B cell (primary cell): ENCODE measurements at regions not wholly inside any gene's neighbourhood (a gene's known extent, or its start where the extent isn't known, plus 50 kb on each side); places are given as distances from the start of the nearest gene placed in this dataset.

Experiments used
- ATAC-seq: fragments of 200-7000 bp; cut with Tn5 transposase; one replicate; pipeline ENCODE4 v1.10.0; 2021; ENCODE audit warnings: low read depth, mild to moderate bottlenecking, moderate number of reproducible peaks, moderate library complexity
- CTCF ChIA-PET: fragments of 350-600 bp; sonication (Branson Sonifier 250); formaldehyde crosslinking; loops from one replicate; lab custom pipeline; 2021; ENCODE audit warnings: antibody characterized with exemption, inconsistent platforms; lab: Charles Lee
- POLR2A ChIA-PET: fragments of 350-600 bp; sonication (Branson Sonifier 250); formaldehyde crosslinking; loops from one replicate; lab custom pipeline; 2021; ENCODE audit warnings: antibody characterized with exemption; lab: Charles Lee
- DNase-seq: peaks from one replicate; pipeline ENCODE4 v3.0.0; 2013
- H2AFZ ChIP-seq: 2 replicates; pipeline ENCODE4 v1.6.1; 2012; ENCODE audit warnings: mild to moderate bottlenecking, low read depth, low read length; ENCODE audit not compliant: insufficient read depth, poor library complexity, severe bottlenecking
- H3K27ac ChIP-seq, 2 donors: 1 replicate in 1 of 2; 2 replicates in 1 of 2; pipeline ENCODE4 v1.5.1; 2012 to 2013; ENCODE audit warnings: low read length in 2 of 2, mild to moderate bottlenecking in 2 of 2, moderate library complexity in 1 of 2
- H3K27me3 ChIP-seq, 4 experiments: fragments of 200-600 bp in 1 of 4; sonication (generic) in 1 of 4; replicated peaks in 1 of 4; 1 replicate in 2 of 4; 2 replicates in 2 of 4; pipeline versions ENCODE4 v1.6.1 to v1.7.0; 2013 to 2016; ENCODE audit warnings: low read length in 3 of 4, mild to moderate bottlenecking in 2 of 4, mixed read lengths in 1 of 4, moderate library complexity in 1 of 4; ENCODE audit not compliant: insufficient read depth in 4 of 4, control insufficient read depth in 3 of 4; ENCODE audit errors: control extremely low read depth in 1 of 4
- H3K36me3 ChIP-seq, 2 experiments: replicated peaks in 1 of 2; 1 replicate in 1 of 2; 2 replicates in 1 of 2; pipeline versions ENCODE4 v1.6.1 to v1.7.1; 2013; ENCODE audit warnings: low read length in 1 of 2; ENCODE audit not compliant: insufficient read depth in 2 of 2, control insufficient read depth in 1 of 2; ENCODE audit errors: control extremely low read depth in 1 of 2, extremely low read depth in 1 of 2
- H3K4me1 ChIP-seq, 2 donors: fragments of 200-600 bp in 1 of 2; sonication (generic) in 1 of 2; 1 replicate in 1 of 2; 2 replicates in 1 of 2; pipeline versions ENCODE4 v1.5.1 to v1.6.1; 2013 to 2017; ENCODE audit warnings: low read length in 2 of 2; ENCODE audit not compliant: control insufficient read depth in 2 of 2, insufficient read depth in 2 of 2
- H3K4me2 ChIP-seq: replicated peaks from 2 replicates; pipeline ENCODE3; 2012; ENCODE audit warnings: mild to moderate bottlenecking, low read depth, low read length; ENCODE audit not compliant: poor library complexity, severe bottlenecking
- H3K4me3 ChIP-seq, 5 experiments: fragments of 200-600 bp in 1 of 5; sonication (generic) in 1 of 5; 1 replicate in 3 of 5; 2 replicates in 2 of 5; pipeline versions ENCODE4 v1.5.1 to v1.7.0; 2011 to 2016; ENCODE audit warnings: low read length in 4 of 5, mild to moderate bottlenecking in 4 of 5, low read depth in 2 of 5, control low read depth in 1 of 5, moderate library complexity in 1 of 5; ENCODE audit not compliant: insufficient read depth in 1 of 5; ENCODE audit errors: control extremely low read depth in 1 of 5, extremely low read depth in 1 of 5
- H3K79me2 ChIP-seq: fragments of 200-600 bp; sonication (generic); one replicate; pipeline ENCODE4 v1.6.0; 2016; ENCODE audit warnings: low read length; ENCODE audit not compliant: control insufficient read depth, insufficient read depth
- H3K9ac ChIP-seq: fragments of 200-600 bp; sonication (generic); 2 replicates; pipeline ENCODE4 v1.6.1; 2017; ENCODE audit warnings: mild to moderate bottlenecking, low read length, moderate library complexity
- H3K9me3 ChIP-seq, 3 donors: one replicate each; pipeline versions ENCODE4 v1.6.1 to v1.7.1; 2013; ENCODE audit warnings: low read length in 2 of 3; ENCODE audit not compliant: control insufficient read depth in 2 of 3, insufficient read depth in 1 of 3; ENCODE audit errors: control extremely low read depth in 1 of 3
- H4K20me1 ChIP-seq: 2 replicates; pipeline ENCODE4 v1.6.0; 2012; ENCODE audit warnings: mild to moderate bottlenecking, low read length; ENCODE audit not compliant: insufficient read depth, control insufficient read depth, poor library complexity, severe bottlenecking
- H3K27ac Mint-ChIP-seq: one replicate; pipeline ENCODE4 v1.8.0; 2021; ENCODE audit warnings: mixed read lengths
- H3K27me3 Mint-ChIP-seq: one replicate; pipeline ENCODE4 v1.8.0; 2021; ENCODE audit warnings: mixed read lengths
- H3K4me1 Mint-ChIP-seq: one replicate; pipeline ENCODE4 v1.8.0; 2021; ENCODE audit warnings: mixed read lengths
- H3K4me3 Mint-ChIP-seq: one replicate; pipeline ENCODE4 v1.8.0; 2021; ENCODE audit warnings: mixed read lengths
- H3K9me3 Mint-ChIP-seq: one replicate; pipeline ENCODE4 v1.8.0; 2022; ENCODE audit warnings: mixed read lengths; ENCODE audit not compliant: insufficient read depth
- CTCF ChIP-seq: fragments of 200-600 bp; IDR thresholded peaks from one replicate; pipeline ENCODE4 v1.8.0; 2022; ENCODE audit warnings: antibody characterized with exemption, mild to moderate bottlenecking
- EZH2 ChIP-seq: IDR thresholded peaks from 2 replicates; pipeline ENCODE4 v1.6.1; 2012; ENCODE audit warnings: borderline replicate concordance, low read depth, mild to moderate bottlenecking, moderate library complexity, low read length; ENCODE audit not compliant: insufficient read depth, poor library complexity, severe bottlenecking
- WGBS: methylation state at CpG from one replicate; pipeline ENCODE4 v1.1.5; 2013; ENCODE audit warnings: missing lambda C conversion rate; ENCODE audit not compliant: insufficient coverage; 5-methylcytosine and 5-hydroxymethylcytosine counted together
- intact Hi-C: fragments of 100-400 bp; cut with micrococcal nuclease; formaldehyde crosslinking; loops from one replicate; pipeline ENCODE4 v1.10.0; 2022

GRCh38 chr10:131701131-131701947 is 199.5 kb upstream of the PPP2R2D start:
- H3K9me3 ChIP-seq, result peaks cover 0 to 11% (median 0%) of the 10 kb centered on the region in 3 donors
- Mint-ChIP-seq H3K27me3 (no peaks in the 10 kb centered on the region), H3K9me3 (no peaks in the 10 kb centered on the region), H3K4me1 (no peaks in the 10 kb centered on the region), H3K27ac (no peak overlapping the region), H3K4me3 (no peak overlapping the region)
- ChIA-PET POLR2A (no interaction called here), CTCF (no interaction called here)
- H3K79me2 ChIP-seq, result no peaks in the 10 kb centered on the region
- DNase-seq (no peak), ATAC-seq (no peak)
- H3K27me3 ChIP-seq, result no peaks in the 10 kb centered on the region
- TF ChIP-seq EZH2 (no peak), CTCF (no peak)
- no peak overlapping the region for H3K27ac ChIP-seq
- no peak overlapping the region for H3K9ac ChIP-seq
- no peak overlapping the region for H2AFZ ChIP-seq
- WGBS, result 87% methylated on average over 13 of the region's 15 CpGs
- intact Hi-C loops, result no loop called here
- H3K4me3 ChIP-seq, result no peak overlapping the region
- H3K4me1 ChIP-seq, result no peaks in the 10 kb centered on the region
- no peaks in the 10 kb centered on the region for H4K20me1 ChIP-seq
- H3K4me2 ChIP-seq, result no peak overlapping the region
- no peaks in the 10 kb centered on the region for H3K36me3 ChIP-seq

GRCh38 chr10:131702531-131703356 is 198.1 kb upstream of the PPP2R2D start:
- H2AFZ ChIP-seq, result no peak overlapping the region
- H3K79me2 ChIP-seq, result no peaks in the 10 kb centered on the region
- Mint-ChIP-seq H3K9me3 (no peaks in the 10 kb centered on the region), H3K27me3 (no peaks in the 10 kb centered on the region), H3K4me1 (no peaks in the 10 kb centered on the region), H3K4me3 (no peak overlapping the region), H3K27ac (no peak overlapping the region)
- no peaks in the 10 kb centered on the region for H4K20me1 ChIP-seq
- H3K9me3 ChIP-seq, result peaks cover 0 to 21% (median 0%) of the 10 kb centered on the region in 3 donors
- DNase-seq (no peak), ATAC-seq (no peak)
- TF ChIP-seq EZH2 (no peak), CTCF (no peak)
- H3K36me3 ChIP-seq, result no peaks in the 10 kb centered on the region
- H3K27me3 ChIP-seq, result no peaks in the 10 kb centered on the region
- H3K4me3 ChIP-seq, result no peak overlapping the region
- no peaks in the 10 kb centered on the region for H3K4me1 ChIP-seq
- WGBS, result 72% methylated on average over 16 of the region's 23 CpGs
- intact Hi-C loops, result no loop called here
- ChIA-PET POLR2A (no interaction called here), CTCF (no interaction called here)
- H3K4me2 ChIP-seq, result no peak overlapping the region
- H3K27ac ChIP-seq, result no peak overlapping the region
- H3K9ac ChIP-seq, result no peak overlapping the region
